ENCODE measurements at regions not wholly inside any gene's neighbourhood (a gene's known extent, or its start where the extent isn't known, plus 50 kb on each side); places are given as distances from the start of the nearest gene placed in this dataset. TPM values are rescaled to one million over a fixed set of nuclear protein-coding genes. Genes with fewer than 3 reads are reported as not detected.

Small RNA genes in the stretch of these regions (microRNA-seq; reads per million reads assigned to microRNA genes)
- not detected for gene MIR548I2 (ENCODE audit: borderline number of aligned reads, borderline replicate concordance)

Small RNA genes in the stretch of these regions (small RNA-seq; reads per million reads assigned to genes)
- not detected for gene MIR548I2 (ENCODE audit: insufficient read depth, insufficient read length, low read depth, low replicate concordance)
- not detected for gene RF00017 (ENCODE audit: insufficient read depth, insufficient read length, low read depth, low replicate concordance)
- gene SNRPCP13 (ENCODE audit: insufficient read depth, insufficient read length, low read depth, low replicate concordance): not detected

Data from endothelial cell of umbilical vein (primary cell).